ENCODE measurements at regions not wholly inside any gene's neighbourhood (a gene's known extent, or its start where the extent isn't known, plus 50 kb on each side); places are given as distances from the start of the nearest gene placed in this dataset.

DNA sequence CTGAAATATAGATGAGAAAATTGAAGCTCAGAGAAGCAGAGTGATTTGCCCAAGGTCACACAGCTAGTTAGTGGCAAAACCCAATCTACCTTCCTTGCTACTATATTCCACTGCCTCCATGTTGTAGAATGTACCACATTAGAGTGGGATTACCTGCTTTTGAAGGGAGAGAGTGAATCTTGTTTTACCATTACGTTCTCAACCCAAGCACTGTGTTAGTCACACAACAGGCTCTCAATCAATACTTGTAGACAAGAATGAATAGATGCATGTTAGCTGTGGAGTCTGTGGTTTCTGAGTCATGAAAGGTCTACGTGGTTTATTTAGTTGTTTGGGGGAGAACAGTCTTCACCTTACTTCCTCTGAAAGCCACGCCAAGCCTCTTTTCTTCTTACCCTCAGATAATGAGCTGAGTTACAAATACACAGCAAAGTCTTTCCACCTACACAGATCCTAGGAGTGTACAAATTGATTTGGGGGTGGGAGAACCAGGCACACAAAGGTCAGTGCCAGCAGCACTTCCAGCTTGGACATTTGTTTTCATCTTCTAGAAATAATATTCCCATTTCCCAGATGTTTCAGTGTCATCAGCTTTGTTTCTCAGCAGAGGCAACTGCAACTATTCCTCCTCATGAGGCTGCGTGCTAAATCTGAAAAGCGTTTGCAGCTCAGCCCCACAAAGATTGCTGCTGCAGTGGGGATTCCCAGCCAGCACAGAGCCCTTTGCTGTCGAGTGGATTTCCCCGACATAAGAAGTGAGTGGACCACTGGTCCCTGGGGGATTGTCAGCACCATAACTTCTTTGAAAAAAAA lies 71.5 kb upstream of the ADO start:
- TF ChIP-seq CTCF (IDR thresholded peaks at IDR 0.05) (no peak), POLR2A (IDR thresholded peaks at IDR 0.05) (no peak)

Data from Peyer's patch (tissue), 4 donors.